A673 (cell line): ENCODE measurements at regions not wholly inside any gene's neighbourhood (a gene's known extent, or its start where the extent isn't known, plus 50 kb on each side); places are given as distances from the start of the nearest gene placed in this dataset.

ENCODE experiments used
- BruUV-seq: library from RNA; stranded (reverse); fragments of 400-500 nt; replicated peaks from 2 replicates; lab custom pipeline; 2021; lab: Mats Ljungman, UMichigan
- CTCF ChIA-PET: fragments of 300-600 bp; sonication (Branson Sonifier 250); formaldehyde crosslinking; loops from one replicate; lab custom pipeline; 2022; ENCODE audit warnings: antibody characterized with exemption; lab: Charles Lee
- POLR2A ChIA-PET: fragments of 300-600 bp; sonication (Branson Sonifier 250); formaldehyde crosslinking; loops from one replicate; lab custom pipeline; 2022; ENCODE audit warnings: antibody characterized with exemption; ENCODE audit not compliant: low non-redundant PET; lab: Charles Lee
- DNase-seq: peaks from one replicate; pipeline ENCODE4 v3.0.0-alpha.2; 2015; ENCODE audit warnings: low spot score
- H3K27ac ChIP-seq: fragments of 200-600 bp; sonication (generic); 2 replicates; pipeline ENCODE4 v1.5.1; 2016; ENCODE audit warnings: mixed run types, low read depth, mild to moderate bottlenecking, mixed read lengths, antibody characterized with exemption, low read length; ENCODE audit not compliant: poor library complexity, severe bottlenecking
- H3K27me3 ChIP-seq: fragments of 200-600 bp; sonication (generic); replicated peaks from 2 replicates; pipeline ENCODE4 v1.6.1; 2017; ENCODE audit warnings: mixed run types, low read depth, mild to moderate bottlenecking, mixed read lengths, antibody characterized with exemption, low read length; ENCODE audit not compliant: insufficient read depth, poor library complexity
- H3K36me3 ChIP-seq: fragments of 200-600 bp; sonication (generic); 2 replicates; pipeline ENCODE4 v1.6.1; 2016; ENCODE audit warnings: mixed run types, mild to moderate bottlenecking, mixed read lengths, antibody characterized with exemption, low read length; ENCODE audit not compliant: insufficient read depth, poor library complexity, severe bottlenecking
- H3K4me1 ChIP-seq: fragments of 200-600 bp; sonication (generic); 2 replicates; pipeline ENCODE4 v1.6.1; 2017; ENCODE audit warnings: mixed run types, mild to moderate bottlenecking, mixed read lengths, antibody characterized with exemption, low read length; ENCODE audit not compliant: insufficient read depth, poor library complexity, severe bottlenecking
- H3K4me3 ChIP-seq: fragments of 200-600 bp; sonication (generic); 2 replicates; pipeline ENCODE4 v1.5.1; 2016; ENCODE audit warnings: low read depth, mixed run types, mild to moderate bottlenecking, mixed read lengths, low read length; ENCODE audit not compliant: poor library complexity, severe bottlenecking
- H3K9me3 ChIP-seq: fragments of 200-600 bp; sonication (generic); 2 replicates; pipeline ENCODE4 v1.6.1; 2016; ENCODE audit warnings: mixed run types, low read depth, mild to moderate bottlenecking, mixed read lengths, antibody characterized with exemption, low read length; ENCODE audit not compliant: poor library complexity, severe bottlenecking
- CTCF ChIP-seq: fragments of 300-800, 200-600 bp; sonication (generic); conservative IDR thresholded peaks from 2 replicates; pipeline ENCODE4 v1.5.1; 2017; ENCODE audit warnings: low read depth, mild to moderate bottlenecking, antibody characterized with exemption, low read length, moderate library complexity, mixed read lengths
- EZH2 ChIP-seq: fragments of 200-600 bp; sonication (generic); IDR thresholded peaks from 2 replicates; pipeline ENCODE4 v1.6.1; 2017; ENCODE audit warnings: borderline replicate concordance, low read depth, mild to moderate bottlenecking, mixed read lengths, antibody characterized with exemption, low read length; ENCODE audit not compliant: poor library complexity, severe bottlenecking
- intact Hi-C: fragments of 100-400 bp; cut with micrococcal nuclease; formaldehyde crosslinking; loops from one replicate; pipeline ENCODE4 v1.10.0; 2022; ENCODE audit not compliant: unreplicated experiment

- Histone ChIP-seq H3K36me3 (no peaks in the 10 kb centered on the region), H3K27ac (no peak overlapping the region), H3K9me3 (no peaks in the 10 kb centered on the region), H3K4me1 (no peaks in the 10 kb centered on the region), H3K27me3 (no peaks in the 10 kb centered on the region), H3K4me3 (no peak overlapping the region)
- no peak for DNase-seq
- ChIA-PET CTCF (no interaction called here), POLR2A (no interaction called here)
- intact Hi-C loops = no loop called here
- no peak for TF ChIP-seq EZH2
- no TSS peak for BruUV-seq
These were observed 118.5 kb downstream of the FOXA2 start for GRCh38 chr20:22465622-22466446.

DNA sequence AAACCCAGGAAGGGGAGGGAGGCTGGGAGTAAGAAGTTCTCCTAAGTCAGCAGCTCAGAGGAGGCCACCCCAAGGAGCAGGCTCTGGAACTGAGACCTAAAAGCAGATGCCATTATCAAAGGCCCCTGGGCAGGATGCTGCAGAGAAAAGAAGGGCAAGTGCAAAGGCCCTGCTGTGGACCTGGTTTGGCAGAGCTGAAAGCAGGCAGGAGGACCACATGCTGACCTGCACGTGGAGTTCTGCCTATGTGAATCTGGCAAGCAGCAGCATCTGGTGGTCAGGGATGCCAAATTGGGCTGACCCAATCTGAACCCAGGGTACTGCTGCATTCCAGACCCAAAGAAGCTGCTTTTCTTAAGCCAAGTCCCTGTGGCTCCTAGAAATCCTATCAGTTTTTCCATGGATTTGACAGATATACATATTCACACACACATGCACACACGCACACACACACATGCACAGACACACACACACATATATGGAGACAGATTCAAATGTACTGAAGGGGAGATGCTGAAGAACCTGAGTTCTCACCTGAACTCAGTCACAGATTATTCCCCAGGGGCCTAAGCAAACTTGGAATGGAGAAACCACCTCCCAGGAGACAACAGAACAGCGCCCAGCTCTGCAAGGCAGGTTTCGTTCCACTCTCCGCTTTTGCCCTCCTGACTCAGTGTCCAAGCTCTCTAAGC is 119.9 kb downstream of the FOXA2 start:
- BruUV-seq = no TSS peak
- POLR2A ChIA-PET = no interaction called here
- intact Hi-C loops = no loop called here
- Histone ChIP-seq H3K36me3 (no peaks in the 10 kb centered on the region), H3K27me3 (no peaks in the 10 kb centered on the region), H3K9me3 (no peaks in the 10 kb centered on the region), H3K27ac (no peak overlapping the region), H3K4me1 (no peaks in the 10 kb centered on the region), H3K4me3 (no peak overlapping the region)
- TF ChIP-seq CTCF (no peak), EZH2 (no peak)
- DNase-seq = no peak
- CTCF ChIA-PET = no interaction called here

DNA sequence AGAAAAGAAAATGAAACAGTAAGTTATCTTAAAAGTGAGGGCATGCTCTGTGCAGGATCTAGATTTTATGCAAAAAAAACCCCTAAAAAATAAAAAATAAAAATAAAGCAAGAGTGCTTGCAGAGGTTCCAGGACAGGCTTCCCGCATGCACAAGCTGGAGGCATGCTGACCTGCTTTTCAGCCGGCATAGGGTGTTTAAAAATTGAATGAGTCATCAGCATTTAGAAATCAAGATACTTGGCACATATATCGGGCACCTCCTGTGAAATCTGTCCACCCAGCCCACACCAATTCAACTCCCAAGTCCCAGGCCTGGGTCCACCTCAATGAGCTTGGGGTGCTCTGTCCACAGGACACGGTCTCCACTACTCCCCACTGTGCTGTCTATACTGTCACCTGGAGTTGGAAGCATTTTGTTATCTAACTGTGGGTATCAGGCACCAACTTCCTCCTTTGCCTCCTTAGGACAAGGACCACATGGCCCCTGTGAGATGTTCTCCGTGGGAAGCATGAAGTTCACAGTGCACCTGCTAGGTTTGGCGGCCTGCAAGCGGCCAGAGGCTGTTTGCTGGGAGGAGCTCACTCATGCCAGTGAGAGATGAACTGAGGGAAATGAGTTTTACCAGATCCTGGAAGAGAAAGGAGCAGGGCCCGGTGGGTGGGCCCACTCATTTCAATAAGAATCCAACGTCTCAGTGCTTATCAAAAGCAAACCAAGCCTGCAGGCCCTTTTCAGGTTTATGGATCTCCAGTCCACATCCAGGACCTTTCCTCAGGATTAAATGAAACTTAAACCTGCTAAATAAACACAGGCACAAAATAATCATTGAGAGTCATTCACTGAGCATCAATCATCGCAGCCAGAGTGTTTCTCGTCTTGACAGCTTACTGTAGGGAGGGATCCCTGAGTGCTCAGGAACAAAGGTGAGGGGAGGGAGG is 121.1 kb downstream of the FOXA2 start:
- CTCF ChIA-PET = no interaction called here
- Histone ChIP-seq H3K9me3 (no peaks in the 10 kb centered on the region), H3K36me3 (no peaks in the 10 kb centered on the region), H3K27ac (no peak overlapping the region), H3K4me3 (no peak overlapping the region), H3K27me3 (no peaks in the 10 kb centered on the region), H3K4me1 (no peaks in the 10 kb centered on the region)
- DNase-seq = no peak
- intact Hi-C loops = no loop called here
- POLR2A ChIA-PET = no interaction called here
- TF ChIP-seq CTCF (no peak), EZH2 (no peak)
- no TSS peak for BruUV-seq
